Natural killer cell (primary cell): ENCODE measurements at regions not wholly inside any gene's neighbourhood (a gene's known extent, or its start where the extent isn't known, plus 50 kb on each side); places are given as distances from the start of the nearest gene placed in this dataset.

Experiments used
- ATAC-seq, 3 donors: fragments of 150-1000 bp in 2 of 3; fragments of 200-7000 bp in 1 of 3; cut with Tn5 transposase; 1 replicate in 1 of 3; 2 replicates in 2 of 3; pipeline ENCODE4 v1.10.0; 2021; ENCODE audit warnings: mild to moderate bottlenecking in 2 of 3, moderate library complexity in 2 of 3
- DNase-seq, 2 donors: peaks; one replicate each; pipeline versions ENCODE4 v3.0.0 to v3.0.0-alpha.2; 2013 to 2021; ENCODE audit warnings: mixed read lengths in 1 of 2
- H3K27ac ChIP-seq: one replicate; pipeline ENCODE4 v1.5.1; 2013; ENCODE audit warnings: mild to moderate bottlenecking, low read length
- H3K27me3 ChIP-seq: one replicate; pipeline ENCODE4 v1.6.1; 2013; ENCODE audit warnings: low read length; ENCODE audit not compliant: control insufficient read depth, insufficient read depth
- H3K36me3 ChIP-seq: one replicate; pipeline ENCODE4 v1.6.1; 2013; ENCODE audit warnings: low read length; ENCODE audit not compliant: control insufficient read depth, insufficient read depth
- H3K4me1 ChIP-seq: one replicate; pipeline ENCODE4 v1.6.1; 2013; ENCODE audit warnings: low read length; ENCODE audit not compliant: control insufficient read depth, insufficient read depth
- H3K4me3 ChIP-seq: one replicate; pipeline ENCODE4 v1.5.1; 2013; ENCODE audit warnings: low read length
- H3K9me3 ChIP-seq: one replicate; pipeline ENCODE4 v1.6.1; 2013; ENCODE audit warnings: low read length; ENCODE audit not compliant: control insufficient read depth, insufficient read depth
- H3K27ac Mint-ChIP-seq, 2 donors: one replicate each; pipeline ENCODE4 v1.8.0; 2022; ENCODE audit warnings: mild to moderate bottlenecking in 2 of 2, mixed read lengths in 2 of 2, moderate library complexity in 1 of 2
- H3K27me3 Mint-ChIP-seq, 2 donors: one replicate each; pipeline ENCODE4 v1.8.0; 2022; ENCODE audit warnings: low read depth in 2 of 2, mixed read lengths in 2 of 2
- H3K36me3 Mint-ChIP-seq: one replicate; pipeline ENCODE4 v1.8.0; 2022; ENCODE audit warnings: mixed read lengths
- H3K4me1 Mint-ChIP-seq, 2 donors: one replicate each; pipeline ENCODE4 v1.8.0; 2022; ENCODE audit warnings: mixed read lengths in 2 of 2
- H3K4me3 Mint-ChIP-seq: one replicate; pipeline ENCODE4 v1.8.0; 2022; ENCODE audit warnings: mild to moderate bottlenecking, moderate library complexity, mixed read lengths
- H3K9me3 Mint-ChIP-seq, 2 donors: one replicate each; pipeline ENCODE4 v1.8.0; 2022; ENCODE audit warnings: mixed read lengths in 2 of 2
- CTCF ChIP-seq: fragments of 200-600 bp; IDR thresholded peaks from one replicate; pipeline ENCODE4 v1.8.0; 2022; ENCODE audit warnings: antibody characterized with exemption
- WGBS: methylation state at CpG from one replicate; pipeline ENCODE4 v1.1.7; 2013; ENCODE audit warnings: missing lambda C conversion rate; ENCODE audit not compliant: insufficient coverage; 5-methylcytosine and 5-hydroxymethylcytosine counted together
- intact Hi-C: fragments of 100-400 bp; cut with micrococcal nuclease; formaldehyde crosslinking; loops from one replicate; pipeline ENCODE4 v1.14.2; 2022

- no peaks in the 10 kb centered on the region for H3K27me3 Mint-ChIP-seq
- WGBS: 72% methylated on average over 5 of the region's 8 CpGs
- H3K27me3 ChIP-seq: no peaks in the 10 kb centered on the region
- H3K4me3 ChIP-seq: no peak overlapping the region
- intact Hi-C loops: no loop called here
- H3K4me1 ChIP-seq: no peaks in the 10 kb centered on the region
- H3K27ac ChIP-seq: no peak overlapping the region
- H3K9me3 ChIP-seq: no peaks in the 10 kb centered on the region
- H3K27ac Mint-ChIP-seq: no peak overlapping the region
- no peaks in the 10 kb centered on the region for H3K4me1 Mint-ChIP-seq
- no peak for TF ChIP-seq CTCF
- ATAC-seq (no peak), DNase-seq (no peak)
- H3K36me3 ChIP-seq: no peaks in the 10 kb centered on the region
- H3K36me3 Mint-ChIP-seq: no peaks in the 10 kb centered on the region
- no peak overlapping the region for H3K4me3 Mint-ChIP-seq
- peaks cover 12 to 13% of the 10 kb centered on the region in 2 donors for H3K9me3 Mint-ChIP-seq
Observed at GRCh38 chr12:88336076-88336739, 194.1 kb downstream of the TMTC3 start.

GRCh38 chr12:88338486-88338885 lies 196.4 kb downstream of the TMTC3 start:
- ATAC-seq: no peak
- H3K36me3 Mint-ChIP-seq: no peaks in the 10 kb centered on the region

GRCh38 chr12:88339254-88339949 lies 197.3 kb downstream of the TMTC3 start:
- Mint-ChIP-seq H3K27ac (no peak overlapping the region), H3K27me3 (no peaks in the 10 kb centered on the region), H3K36me3 (no peaks in the 10 kb centered on the region), H3K9me3 (peaks cover 5 to 11% of the 10 kb centered on the region in 2 donors), H3K4me3 (no peak overlapping the region), H3K4me1 (no peaks in the 10 kb centered on the region)
- intact Hi-C loops: no loop called here
- TF ChIP-seq CTCF: no peak
- no peak for ATAC-seq
- WGBS: no CpG with 5 or more reads among the region's 1 CpG
- Histone ChIP-seq H3K27me3 (no peaks in the 10 kb centered on the region), H3K36me3 (no peaks in the 10 kb centered on the region), H3K4me3 (no peak overlapping the region), H3K9me3 (no peaks in the 10 kb centered on the region), H3K27ac (no peak overlapping the region), H3K4me1 (no peaks in the 10 kb centered on the region)
- no peak for DNase-seq

More at GRCh38 chr12:88338486-88338885, 196.4 kb downstream of the TMTC3 start:
- Histone ChIP-seq H3K36me3 (no peaks in the 10 kb centered on the region), H3K4me1 (no peaks in the 10 kb centered on the region), H3K27ac (no peak overlapping the region), H3K27me3 (no peaks in the 10 kb centered on the region), H3K9me3 (no peaks in the 10 kb centered on the region), H3K4me3 (no peak overlapping the region)
- WGBS: 70% methylated on average over 1 of the region's 1 CpG
- H3K4me3 Mint-ChIP-seq: no peak overlapping the region
- no peak for TF ChIP-seq CTCF
- DNase-seq: no peak
- H3K9me3 Mint-ChIP-seq: peaks cover 10 to 11% of the 10 kb centered on the region in 2 donors
- H3K4me1 Mint-ChIP-seq: no peaks in the 10 kb centered on the region
- intact Hi-C loops: no loop called here
- H3K27me3 Mint-ChIP-seq: no peaks in the 10 kb centered on the region
- H3K27ac Mint-ChIP-seq: no peak overlapping the region
